ENCODE measurements at regions not wholly inside any gene's neighbourhood (a gene's known extent, or its start where the extent isn't known, plus 50 kb on each side); places are given as distances from the start of the nearest gene placed in this dataset.
"Not testable (repeated sequence)": the region's sequence is repeated elsewhere in the genome, so short reads cannot be mapped to it uniquely, and the experiment has no call there.

DNA sequence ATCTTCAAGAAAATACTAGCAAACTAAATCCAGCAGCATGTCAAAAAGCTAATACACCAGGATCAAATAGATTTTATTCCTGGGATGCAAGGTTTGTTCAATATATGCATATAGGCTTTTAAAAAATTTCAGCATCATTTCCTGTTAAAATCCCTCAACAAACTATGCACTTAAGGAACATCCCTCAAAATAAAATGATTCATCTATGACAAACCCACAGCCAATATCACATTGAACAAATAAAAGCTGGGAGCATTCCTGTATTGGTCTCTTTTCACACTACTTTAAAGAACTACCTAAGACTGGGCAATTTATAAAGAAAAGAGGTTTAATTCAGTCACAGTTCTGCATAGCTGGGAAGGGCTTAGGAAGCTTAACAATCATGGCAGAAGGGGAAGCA, 726.7 kb downstream of the GRXCR1 start:
- no peak for DNase-seq (ENCODE audit: low spot score)

DNA sequence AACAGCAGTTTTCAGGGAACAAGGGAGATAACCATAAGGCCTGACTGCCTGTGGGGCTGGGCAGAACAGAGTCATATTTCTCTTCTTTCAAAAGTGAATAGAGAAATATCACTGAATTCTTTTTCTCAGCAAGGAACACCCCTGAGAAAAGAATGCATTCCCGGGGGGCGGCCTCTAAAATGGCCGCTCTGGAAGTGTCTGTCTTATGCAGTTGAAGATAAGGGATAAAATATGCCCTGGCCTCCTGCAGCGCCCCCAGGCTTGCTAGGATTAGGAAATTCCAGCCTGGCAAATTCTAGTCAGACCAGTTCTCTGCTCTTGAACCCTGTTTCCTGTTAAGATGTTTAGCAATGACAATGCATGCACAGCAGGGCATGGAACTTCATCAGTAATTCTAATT, 745.4 kb downstream of the GRXCR1 start:
- DNase-seq (ENCODE audit: low spot score) = not testable (repeated sequence)

DNA sequence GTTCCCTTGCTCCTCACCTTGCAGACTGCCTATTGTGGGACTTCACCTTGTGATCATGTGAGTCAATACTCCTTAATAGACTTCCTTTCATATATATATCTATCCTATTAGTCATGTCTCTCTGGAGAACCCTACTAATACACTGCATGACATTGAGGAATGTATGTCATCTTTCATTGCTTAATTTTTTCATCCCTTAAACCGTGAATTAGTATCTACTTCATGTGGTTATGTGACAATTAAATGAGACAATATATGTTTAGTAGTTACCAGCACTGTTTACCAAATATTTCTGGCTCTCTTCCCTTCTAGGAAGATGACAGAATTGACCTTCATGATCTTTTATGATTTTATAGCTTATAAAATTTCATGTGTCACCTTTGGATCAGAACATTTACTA, 759.5 kb downstream of the GRXCR1 start:
- DNase-seq (ENCODE audit: low spot score) = no peak

DNA sequence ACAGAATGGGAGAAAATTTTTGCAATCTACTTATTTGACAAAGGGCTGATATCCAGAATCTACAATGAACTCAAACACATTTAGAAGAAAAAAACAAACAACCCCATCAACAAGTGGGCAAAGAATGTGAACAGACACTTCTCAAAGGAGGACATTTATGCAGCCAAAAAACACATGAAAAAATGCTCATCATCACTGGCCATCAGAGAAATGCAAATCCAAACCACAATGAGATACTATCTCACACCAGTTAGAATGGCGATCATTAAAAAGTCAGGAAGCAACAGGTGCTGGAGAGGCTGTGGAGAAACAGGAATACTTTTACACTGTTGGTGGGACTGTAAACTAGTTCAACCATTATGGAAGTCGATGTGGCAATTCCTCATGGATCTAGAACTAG, 767.0 kb downstream of the GRXCR1 start:
- DNase-seq (ENCODE audit: low spot score) = not testable (repeated sequence)

DNA sequence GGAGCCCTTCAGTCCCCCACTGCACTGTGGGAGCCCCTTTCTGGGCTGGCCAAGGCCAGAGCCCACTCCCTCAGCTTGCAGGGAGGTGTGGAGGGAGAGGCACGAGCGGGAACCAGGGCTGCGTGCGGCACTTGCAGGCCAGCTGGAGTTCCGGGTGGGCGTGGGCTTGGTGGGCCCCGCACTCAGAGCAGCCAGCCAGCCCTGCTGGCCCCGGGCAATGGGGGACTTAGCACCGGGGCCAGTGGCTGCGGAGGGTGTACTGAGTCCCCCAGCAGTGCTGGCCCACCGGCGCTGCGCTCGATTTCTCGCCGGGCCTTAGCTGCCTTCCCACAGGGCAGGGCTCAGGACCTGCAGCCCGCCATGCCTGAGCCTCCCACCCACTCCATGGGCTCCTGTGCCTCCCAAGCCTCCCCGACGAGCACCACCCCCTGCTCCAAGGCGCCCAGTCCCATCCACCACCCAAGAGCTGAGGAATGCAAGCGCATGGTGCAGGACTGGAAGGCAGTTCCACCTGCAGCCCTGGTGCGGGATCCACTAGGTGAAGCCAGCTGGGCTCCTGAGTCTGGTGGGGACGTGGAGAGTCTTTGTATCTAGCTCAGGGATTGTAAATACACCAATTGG, 776.2 kb downstream of the KCTD8 start:
- not testable (repeated sequence) for DNase-seq (ENCODE audit: low spot score)

DNA sequence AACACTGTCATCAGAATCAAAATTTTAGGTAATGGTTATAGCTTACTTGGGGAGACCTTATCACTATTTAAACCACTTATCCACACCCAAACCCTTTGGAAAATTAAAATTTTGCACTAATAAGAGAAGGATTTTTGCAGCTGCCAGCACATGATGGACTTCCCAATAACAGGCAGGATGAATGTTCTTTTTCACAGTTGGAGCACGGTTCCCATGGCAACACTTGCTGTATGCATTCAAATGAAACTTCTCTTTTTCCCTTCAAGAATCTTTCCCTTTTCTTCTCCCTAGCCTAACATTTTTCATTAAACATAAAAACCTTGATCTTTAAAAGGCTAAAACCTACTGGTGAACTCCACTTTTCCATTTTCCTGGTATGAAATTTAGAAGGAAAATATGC, 768.2 kb downstream of the KCTD8 start:
- no peak for DNase-seq (ENCODE audit: low spot score)

DNA sequence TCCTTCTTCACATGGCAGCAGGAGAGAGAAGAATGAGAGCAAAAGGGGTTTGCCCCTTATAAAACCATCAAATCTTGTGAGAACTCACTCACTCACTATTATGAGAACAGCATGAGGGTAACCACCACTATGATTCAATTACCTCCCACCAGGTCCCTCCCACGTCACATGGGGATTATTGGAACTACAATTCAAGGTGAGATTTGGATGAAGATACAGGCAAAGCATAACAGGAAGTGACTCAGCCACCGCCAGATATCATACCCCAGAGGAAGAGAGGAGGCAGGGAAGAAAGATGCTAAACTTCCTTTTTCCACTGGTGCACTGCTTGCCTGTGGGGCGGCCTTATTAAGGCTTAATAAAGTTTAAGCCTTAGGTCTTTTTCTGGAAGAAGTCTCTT, 766.1 kb downstream of the KCTD8 start:
- DNase-seq (ENCODE audit: low spot score) = no peak

DNA sequence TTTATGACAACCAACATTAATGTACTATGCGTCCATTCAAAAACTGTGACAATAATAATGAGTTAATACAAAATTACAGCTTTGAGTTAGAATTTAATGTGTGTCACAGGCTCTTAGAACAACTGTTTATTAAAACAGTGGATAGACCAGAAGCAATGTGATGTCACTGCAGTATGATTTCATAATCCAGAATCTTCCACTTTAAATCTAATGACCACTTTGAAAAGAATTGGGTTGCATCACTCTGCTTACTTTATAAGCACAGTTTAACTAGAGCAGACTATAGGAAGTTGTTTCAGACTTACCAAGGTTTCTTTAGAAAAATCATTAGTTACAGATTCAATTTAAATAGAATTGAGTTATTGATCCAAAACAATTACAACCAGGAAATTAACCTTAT, 758.5 kb downstream of the KCTD8 start:
- DNase-seq (ENCODE audit: low spot score) = no peak

DNA sequence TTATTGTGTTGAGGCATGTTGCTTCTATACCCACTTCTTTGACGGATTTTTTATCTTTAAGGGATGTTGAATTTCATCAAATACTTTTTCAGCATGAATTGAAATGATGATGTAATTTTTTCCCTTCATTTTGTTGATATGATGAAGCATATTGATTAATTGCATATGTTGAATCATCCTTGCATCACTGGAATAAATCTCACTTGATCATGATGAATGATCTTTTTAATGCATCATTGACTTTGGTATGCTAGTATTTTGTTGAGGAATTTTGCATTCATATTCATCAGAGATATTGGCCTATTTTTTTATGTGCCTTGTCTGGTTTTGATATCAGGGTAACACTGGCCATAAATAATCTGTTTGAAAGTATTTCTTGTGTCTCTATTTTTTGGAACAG, 754.7 kb downstream of the KCTD8 start:
- no peak for DNase-seq (ENCODE audit: low spot score)

DNA sequence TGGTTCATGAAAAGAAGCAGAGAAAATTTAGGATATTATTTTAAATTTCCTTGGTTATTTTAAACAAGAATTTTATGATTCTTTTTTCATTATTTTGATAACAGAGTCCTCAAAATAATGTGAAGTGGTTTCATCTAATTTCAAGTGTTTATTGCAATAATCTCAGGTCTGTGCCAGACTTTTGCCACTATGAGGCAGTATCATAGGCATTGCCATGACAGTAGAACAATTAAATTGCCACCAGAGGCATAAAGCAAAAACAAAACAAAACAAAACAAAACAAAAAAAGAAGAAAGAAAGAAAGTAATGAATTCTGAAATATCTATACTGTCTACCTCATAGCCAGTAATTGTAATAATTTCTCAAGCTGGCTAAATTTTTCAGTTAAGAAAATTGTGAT, 739.2 kb downstream of the KCTD8 start:
- DNase-seq (ENCODE audit: low spot score) = no peak

DNA sequence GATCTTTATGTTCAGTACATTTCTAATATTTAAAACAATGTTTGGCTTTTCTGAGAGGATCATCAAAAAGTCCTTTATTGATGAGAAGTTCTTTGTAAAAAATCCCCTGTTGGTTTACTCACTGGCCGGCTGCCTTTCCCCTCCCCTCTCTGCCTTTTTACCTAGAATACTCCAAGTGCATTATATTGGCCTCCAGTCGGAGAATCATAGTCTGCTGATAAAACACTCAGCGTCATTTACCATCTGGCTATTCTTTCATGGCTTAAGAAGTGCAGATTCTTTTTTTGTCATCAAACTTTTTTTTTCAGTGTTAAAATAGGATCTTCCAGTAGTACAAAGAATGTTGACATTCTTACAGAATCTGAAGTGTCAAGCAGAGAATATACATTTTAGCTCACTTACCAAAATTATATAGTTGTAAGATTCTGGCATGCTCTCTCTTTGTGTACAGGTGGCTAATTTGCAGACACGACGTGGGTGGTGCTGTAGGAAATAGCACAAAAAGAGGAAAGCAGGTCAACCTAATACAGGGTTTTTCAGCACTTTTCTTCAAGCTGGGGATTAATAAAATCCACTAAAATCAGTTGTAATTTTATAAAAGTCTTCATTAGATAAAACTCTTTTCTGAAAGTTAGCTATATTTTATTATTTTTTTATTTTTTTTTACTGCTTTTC, 731.8 kb downstream of the KCTD8 start:
- no peak for DNase-seq (ENCODE audit: low spot score)

DNA sequence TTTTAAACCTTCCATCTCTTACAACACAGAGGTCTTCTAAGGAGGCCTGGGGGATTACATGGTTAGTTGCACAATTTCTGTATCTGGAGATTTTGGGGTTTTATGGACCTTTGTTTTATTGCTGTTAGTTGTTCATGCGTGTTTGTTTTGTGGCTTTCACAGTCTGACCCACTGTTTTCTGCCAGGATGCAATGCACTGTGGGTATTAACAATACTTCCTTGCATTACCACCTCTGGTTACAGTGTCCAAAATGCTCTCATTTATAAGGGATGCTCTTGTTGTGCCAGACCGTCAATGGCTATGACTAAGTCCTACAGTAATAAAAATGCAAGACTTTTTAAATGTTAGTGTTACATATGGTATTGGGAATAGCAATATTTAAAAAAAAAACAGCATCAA, 730.2 kb downstream of the KCTD8 start:
- DNase-seq (ENCODE audit: low spot score) = no peak

DNA sequence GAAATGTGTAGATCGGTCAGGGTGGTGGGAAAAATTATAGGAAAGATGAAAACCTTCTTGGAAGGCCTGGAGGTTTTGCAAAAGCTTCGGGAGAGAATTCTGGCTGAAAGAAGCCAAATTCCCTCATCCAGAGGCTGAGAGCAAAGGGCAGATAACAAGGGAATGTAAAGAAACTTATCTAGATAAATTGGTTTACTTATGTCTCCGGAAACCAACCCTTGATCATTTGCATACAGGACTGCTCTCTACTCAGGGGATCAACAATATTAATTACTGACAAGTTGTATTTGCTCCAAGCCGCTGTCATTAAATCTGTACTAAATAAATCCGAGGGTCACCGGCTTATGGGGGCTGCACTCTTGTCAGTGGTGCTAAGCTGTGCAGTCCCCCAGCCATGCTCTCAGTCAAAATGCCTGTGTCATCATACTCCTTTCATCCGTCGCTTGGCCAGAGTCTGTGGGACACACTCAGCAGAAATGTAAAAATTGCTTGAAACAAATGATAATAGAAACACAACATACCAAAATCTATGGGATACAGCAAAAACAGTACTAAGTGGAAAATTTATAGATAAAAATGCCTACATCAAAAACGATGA, 715.7 kb downstream of the KCTD8 start:
- no peak for DNase-seq (ENCODE audit: low spot score)

DNA sequence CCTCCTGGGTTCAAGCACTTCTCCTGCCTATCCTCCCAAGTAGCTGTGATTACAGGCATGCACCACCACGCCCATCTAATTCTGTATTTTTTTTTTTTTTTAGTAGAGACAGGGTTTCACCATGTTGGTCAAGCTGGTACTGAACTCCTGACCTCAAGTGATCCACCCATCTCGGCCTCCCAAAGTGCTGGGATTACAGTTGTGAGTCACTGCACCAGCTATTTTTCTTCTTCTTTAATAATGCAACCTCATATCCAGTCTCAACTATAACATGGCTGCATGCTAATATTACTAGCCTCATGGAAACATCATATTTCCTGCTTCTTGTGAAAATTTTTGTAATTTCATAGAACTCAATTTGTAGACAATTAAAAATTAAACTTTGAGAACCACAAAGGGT, 706.5 kb downstream of the KCTD8 start:
- DNase-seq (ENCODE audit: low spot score) = no peak

DNA sequence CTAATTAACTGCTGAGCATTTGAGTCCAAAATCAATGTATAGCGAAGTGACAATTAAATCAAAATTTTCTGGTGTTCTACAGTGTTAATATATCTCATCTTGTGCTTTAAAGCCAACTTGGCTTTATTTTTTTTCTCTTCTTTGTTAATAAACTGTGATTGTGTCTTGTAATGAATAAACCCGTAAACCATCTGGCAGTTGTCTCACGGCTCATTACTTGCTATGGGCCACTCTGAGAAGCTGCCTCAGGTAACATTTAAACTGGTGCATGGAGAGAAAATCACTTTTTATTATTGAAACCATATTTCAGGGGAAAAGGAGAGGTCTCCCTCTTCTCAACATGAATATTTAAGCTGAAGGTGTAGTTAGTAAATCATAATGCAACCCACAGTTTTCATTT, 694.0 kb downstream of the KCTD8 start:
- no peak for DNase-seq (ENCODE audit: low spot score)

DNA sequence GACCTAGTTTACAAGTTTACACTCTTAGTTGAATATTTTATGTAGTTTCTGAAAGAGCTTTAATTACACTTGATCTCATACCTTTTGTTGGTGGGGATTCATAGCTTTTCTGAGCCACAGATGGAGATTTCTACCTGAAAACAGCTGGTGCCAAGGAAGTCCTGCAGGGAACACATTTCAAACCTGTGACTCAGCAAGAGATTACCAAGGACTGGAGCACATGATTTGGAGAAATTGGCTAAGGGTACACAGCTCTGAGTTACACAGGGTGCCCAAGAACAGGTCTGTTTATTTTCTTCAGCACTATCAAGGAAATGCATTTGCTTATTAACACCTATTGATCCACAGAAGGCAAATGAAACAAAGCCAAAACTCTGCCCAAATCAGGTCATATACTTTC, 691.5 kb downstream of the KCTD8 start:
- no peak for DNase-seq (ENCODE audit: low spot score)

DNA sequence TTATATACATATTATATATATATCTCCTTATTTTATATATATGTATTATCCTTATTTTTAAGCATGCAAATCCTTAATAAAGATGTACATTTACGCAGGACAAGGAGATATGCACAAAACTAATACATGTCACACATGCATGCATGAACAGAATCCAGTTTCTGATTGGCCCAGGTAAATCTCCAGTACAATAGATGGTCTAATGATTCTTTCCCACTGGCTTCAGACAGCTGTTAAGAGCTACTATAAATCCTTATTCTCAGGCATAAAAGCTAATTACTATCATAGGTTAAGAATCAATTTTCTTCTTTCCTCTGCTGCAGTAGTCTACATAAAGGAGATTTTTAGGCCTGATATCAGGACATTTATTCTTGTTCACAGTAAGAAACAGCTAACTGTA, 689.8 kb downstream of the KCTD8 start:
- DNase-seq (ENCODE audit: low spot score) = no peak

DNA sequence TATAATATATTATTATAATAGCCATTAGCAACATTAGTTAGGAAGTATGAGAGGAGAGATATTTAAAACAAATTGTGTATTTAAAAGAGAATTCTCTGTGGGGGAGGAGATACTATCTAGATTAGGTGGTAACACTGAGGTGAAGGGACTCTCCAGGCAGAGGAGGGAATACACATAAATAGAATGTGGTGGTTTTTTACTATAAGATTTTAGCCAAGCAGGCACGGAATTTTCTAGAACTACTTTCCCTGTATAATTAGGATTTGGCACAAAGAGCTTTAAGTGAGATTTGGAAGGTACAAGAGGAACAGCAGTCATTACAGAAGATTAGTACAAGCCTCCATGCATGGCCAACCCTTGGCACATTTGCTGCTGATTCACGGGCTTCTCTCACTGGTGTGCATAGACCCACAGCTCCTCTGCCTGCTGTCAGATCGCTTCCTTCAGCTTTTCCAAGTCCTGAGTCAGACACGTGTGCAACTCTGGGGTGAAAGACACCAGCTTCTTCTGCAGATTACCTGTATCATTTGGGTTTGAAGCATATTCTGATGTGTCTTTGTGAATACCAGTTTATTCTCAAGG, 685.5 kb downstream of the KCTD8 start:
- DNase-seq (ENCODE audit: low spot score) = no peak

DNA sequence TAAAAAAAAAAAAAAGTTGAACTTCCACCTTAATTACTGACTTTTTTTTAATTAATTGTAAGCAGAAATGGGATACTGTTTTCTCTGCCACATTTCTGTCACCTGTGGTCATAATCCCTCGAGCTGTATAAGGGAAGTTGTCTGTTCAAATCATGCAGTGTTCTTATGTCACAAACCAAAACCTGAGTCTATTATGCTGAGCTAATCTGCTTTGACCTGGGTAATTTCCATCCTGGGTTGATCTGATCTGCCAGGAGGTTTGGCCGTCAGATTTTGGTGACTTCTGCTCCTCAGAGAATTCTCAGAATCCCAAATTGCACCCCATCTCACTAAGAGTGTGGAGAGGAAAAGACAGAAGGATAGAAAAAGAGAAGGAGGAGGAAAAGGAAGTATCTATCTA, 683.1 kb downstream of the KCTD8 start:
- DNase-seq (ENCODE audit: low spot score) = no peak

DNA sequence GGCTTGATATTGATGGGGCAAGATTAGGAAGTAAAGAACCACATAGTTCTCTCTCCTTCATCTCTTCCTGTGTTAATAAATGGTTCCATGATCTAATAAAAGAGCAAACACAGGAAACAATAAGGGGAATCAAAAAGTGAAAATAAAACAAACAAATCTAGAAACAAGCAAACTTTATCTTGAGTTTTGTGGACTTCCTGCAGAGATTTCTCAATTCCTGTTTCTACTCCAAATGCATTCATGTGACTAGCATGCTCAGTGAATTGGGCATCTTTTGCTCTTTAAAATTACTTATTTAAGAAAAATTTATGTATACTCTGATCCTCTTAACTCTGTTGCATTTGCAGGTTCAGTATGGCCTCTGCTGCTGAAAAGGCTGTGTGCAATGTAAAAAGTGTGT, 682.0 kb downstream of the KCTD8 start:
- DNase-seq (ENCODE audit: low spot score) = no peak

DNA sequence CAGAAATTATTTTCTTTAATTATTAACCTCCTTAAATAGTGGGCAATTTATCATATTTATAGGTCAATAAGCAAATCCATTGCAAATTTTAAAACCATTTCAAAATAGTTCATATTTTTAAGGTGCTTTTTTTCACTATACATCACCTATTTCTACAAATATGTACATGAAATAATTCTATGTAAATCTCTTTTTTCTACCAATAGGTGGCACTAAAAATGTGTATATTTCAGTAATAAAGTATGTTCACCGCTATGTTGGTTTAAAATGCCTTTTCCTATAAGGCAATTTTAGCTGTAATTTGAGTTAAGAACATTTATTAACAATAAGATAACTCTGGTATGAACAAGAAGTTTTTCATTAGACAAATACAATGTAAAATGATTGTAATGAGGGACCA, 672.2 kb downstream of the KCTD8 start:
- no peak for DNase-seq (ENCODE audit: low spot score)

DNA sequence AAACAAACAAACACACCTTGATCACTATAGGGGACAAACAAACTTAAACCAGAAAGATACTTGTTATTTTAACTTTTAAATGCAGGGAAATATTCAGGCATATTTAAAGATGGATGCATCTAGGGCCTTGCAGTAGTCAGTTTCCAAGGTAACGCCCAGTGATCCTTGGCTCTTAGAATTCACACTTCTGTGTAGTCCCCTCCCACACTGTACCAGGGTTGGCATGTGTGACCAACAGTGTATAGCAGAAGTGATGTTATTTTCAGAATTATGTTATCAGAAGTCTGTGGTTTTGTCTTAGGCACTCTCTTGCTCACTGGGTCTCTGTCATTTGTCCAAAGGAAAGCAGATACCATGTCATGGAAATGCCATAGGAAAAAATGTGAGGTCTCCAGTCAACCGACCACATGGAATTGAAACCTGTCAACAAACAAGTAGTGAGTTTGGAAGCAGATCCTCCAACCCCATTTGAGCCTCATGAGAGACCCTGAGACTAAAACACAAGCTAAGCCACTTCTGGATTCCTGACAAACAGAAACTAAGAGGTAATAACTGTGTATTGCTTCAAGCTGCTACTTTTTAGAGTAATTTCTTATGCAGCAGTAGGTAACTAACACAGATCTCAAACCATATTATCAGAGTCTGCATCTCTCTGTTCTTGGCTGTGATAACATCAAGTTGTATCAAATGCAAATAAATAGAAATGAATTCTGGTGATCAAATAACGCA, 670.3 kb downstream of the KCTD8 start:
- DNase-seq (ENCODE audit: low spot score) = no peak

DNA sequence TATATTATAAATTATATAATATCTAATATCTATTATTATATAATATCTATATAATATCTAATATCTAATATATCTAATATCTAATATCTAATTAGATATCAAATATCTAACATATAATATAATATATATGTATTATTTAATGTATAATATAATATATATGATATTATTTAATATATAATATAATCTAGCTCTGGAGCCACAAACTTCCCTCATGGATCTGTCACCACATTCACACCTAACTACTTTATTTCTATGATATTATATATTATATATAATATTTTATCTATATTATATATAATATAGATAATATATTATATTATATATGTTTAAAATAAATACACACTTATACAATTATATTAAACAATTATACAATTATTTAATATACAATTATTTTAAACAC, 667.5 kb downstream of the KCTD8 start:
- DNase-seq (ENCODE audit: low spot score) = no peak

Data from AG20443 (cell line).